ENCODE measurements at regions not wholly inside any gene's neighbourhood (a gene's known extent, or its start where the extent isn't known, plus 50 kb on each side); places are given as distances from the start of the nearest gene placed in this dataset.

DNA sequence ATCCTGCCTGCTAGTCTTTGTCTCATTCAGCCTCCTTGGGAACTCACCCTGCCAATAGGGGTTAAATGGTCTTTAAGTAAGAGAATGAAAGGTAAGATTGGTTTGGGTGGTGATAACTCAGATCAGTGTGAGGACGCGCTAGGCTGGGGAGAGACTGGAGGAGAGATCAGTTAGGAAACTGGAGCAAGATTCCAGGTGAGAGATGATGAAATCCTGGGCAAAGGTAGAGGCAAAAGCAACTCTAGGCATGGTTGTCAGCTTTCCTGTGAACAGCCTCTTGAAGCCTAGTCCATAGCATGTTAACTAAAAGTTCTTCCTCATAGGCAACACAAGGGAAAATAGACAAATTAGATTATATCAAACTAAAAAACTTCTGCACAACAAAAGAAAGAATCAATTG, 145.2 kb upstream of the ANKRD28 start:
- TF ChIP-seq, protein P1, sequence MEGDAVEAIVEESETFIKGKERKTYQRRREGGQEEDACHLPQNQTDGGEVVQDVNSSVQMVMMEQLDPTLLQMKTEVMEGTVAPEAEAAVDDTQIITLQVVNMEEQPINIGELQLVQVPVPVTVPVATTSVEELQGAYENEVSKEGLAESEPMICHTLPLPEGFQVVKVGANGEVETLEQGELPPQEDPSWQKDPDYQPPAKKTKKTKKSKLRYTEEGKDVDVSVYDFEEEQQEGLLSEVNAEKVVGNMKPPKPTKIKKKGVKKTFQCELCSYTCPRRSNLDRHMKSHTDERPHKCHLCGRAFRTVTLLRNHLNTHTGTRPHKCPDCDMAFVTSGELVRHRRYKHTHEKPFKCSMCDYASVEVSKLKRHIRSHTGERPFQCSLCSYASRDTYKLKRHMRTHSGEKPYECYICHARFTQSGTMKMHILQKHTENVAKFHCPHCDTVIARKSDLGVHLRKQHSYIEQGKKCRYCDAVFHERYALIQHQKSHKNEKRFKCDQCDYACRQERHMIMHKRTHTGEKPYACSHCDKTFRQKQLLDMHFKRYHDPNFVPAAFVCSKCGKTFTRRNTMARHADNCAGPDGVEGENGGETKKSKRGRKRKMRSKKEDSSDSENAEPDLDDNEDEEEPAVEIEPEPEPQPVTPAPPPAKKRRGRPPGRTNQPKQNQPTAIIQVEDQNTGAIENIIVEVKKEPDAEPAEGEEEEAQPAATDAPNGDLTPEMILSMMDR (IDR thresholded peaks at IDR 0.05): no peak

DNA sequence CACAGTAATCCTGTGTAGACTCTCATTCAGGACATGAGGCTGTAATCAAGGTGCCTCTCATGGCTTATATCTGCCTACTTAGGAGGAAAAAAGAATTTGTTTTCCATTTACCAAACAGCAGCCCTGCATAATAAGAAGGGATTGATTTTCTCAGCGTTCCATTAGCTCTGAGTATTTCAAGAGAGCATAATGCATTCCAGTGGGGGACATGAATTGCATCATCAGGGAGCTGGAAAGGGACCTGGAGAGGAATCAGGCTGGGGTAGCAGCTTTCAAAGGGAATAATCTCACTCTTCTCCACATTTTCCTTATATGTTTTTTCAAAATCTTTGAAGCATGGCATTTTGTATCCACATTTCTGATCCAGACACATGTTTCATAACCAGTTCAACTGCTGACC, 150.6 kb upstream of the ANKRD28 start:
- TF ChIP-seq, protein P1 (IDR thresholded peaks at IDR 0.05): no peak

- TF ChIP-seq, protein P1 (IDR thresholded peaks at IDR 0.05): no peak
These were observed 154.9 kb upstream of the ANKRD28 start for GRCh38 chr3:15952543-15953175.

DNA sequence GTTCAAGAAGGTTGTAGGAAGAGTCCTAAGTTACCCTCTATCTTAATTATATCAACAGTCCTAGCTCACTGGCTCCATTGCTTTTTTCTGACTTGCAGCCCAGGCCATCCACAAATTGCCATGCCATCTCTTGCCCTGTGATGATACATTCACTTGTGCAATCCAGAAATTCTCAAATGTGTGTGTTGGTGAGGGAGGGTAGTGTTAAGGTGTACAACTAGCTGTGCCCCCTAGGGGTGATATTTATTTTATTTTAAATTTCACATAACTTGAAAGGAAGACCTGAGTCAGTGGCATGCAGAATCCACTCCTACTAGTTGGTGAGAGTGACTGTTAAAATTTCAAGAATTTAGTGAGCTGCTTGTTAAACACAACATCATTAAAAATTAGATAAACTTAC, 156.1 kb upstream of the ANKRD28 start:
- TF ChIP-seq, protein P1 (IDR thresholded peaks at IDR 0.05): peak; percentile 26; the same call in 1 of the 2 replicates

DNA sequence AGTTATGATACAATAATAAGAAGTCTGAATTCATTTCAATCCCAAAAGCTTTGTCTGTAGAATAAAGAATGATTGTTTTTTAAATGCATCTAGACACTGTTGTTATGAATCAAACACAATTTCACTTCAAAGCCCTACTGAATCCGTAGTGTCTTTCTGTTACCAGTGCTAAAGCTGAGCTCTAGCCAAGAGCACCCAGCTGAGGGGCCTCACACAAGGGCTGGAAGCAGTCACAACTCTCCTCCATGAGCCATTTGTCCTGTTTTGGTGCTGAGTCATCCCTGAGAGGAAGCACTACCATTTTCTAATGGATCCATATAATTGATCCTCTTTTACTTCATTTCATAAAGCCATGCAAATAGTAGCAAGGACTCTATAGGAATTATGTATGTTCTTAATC, 158.2 kb upstream of the ANKRD28 start:
- TF ChIP-seq, protein P1 (IDR thresholded peaks at IDR 0.05): no peak

GRCh38 chr3:15958692-15959433, 161.1 kb upstream of the ANKRD28 start:
- TF ChIP-seq, protein P1 (IDR thresholded peaks at IDR 0.05): no peak

- TF ChIP-seq, protein P1 (IDR thresholded peaks at IDR 0.05): no peak
These were observed 161.6 kb upstream of the ANKRD28 start for GRCh38 chr3:15959434-15959811.

Data from LNCAP (cell line).